H1 (cell line): ENCODE measurements at regions not wholly inside any gene's neighbourhood (a gene's known extent, or its start where the extent isn't known, plus 50 kb on each side); places are given as distances from the start of the nearest gene placed in this dataset.

Source experiments
- CTCF ChIA-PET: fragments of 300-600 bp; sonication (Branson Sonifier 250); formaldehyde crosslinking; loops from one replicate; lab custom pipeline; 2021; ENCODE audit not compliant: partially characterized antibody; lab: Charles Lee
- POLR2A ChIA-PET: fragments of 300-600 bp; sonication (Branson Sonifier 250); formaldehyde crosslinking; loops from one replicate; lab custom pipeline; 2021; ENCODE audit warnings: inconsistent platforms; ENCODE audit not compliant: partially characterized antibody; lab: Charles Lee
- DNase-seq, 2 experiments: peaks; one replicate each; pipeline versions ENCODE4 v3.0.0 to v3.0.0-alpha.2; 2010 to 2022; ENCODE audit warnings: low spot score in 2 of 2, low read depth in 1 of 2, mixed read lengths in 1 of 2
- FAIRE-seq: peaks from 2 replicates; lab custom pipeline; 2011; peaks lifted over from hg19 to GRCh38; lab: Jason Lieb, UNC
- H2AFZ ChIP-seq: 2 replicates; pipeline ENCODE4 v1.8.1; 2012; ENCODE audit warnings: low read length, inconsistent platforms
- H2AK5ac ChIP-seq: 2 replicates; pipeline ENCODE4 v1.6.1; 2013; ENCODE audit warnings: low read depth, low read length
- H2BK120ac ChIP-seq: replicated peaks from 2 replicates; pipeline ENCODE3; 2013; ENCODE audit warnings: low read depth, low read length, inconsistent platforms
- H2BK12ac ChIP-seq: 2 replicates; pipeline ENCODE4 v1.6.1; 2013; ENCODE audit warnings: low read depth, low read length
- H2BK15ac ChIP-seq: 2 replicates; pipeline ENCODE4 v1.6.1; 2013; ENCODE audit warnings: low read length
- H2BK20ac ChIP-seq: 2 replicates; pipeline ENCODE4 v1.6.1; 2013; ENCODE audit warnings: low read length
- H2BK5ac ChIP-seq: 2 replicates; pipeline ENCODE4 v1.6.1; 2013; ENCODE audit warnings: low read depth, low read length
- H3K14ac ChIP-seq: 2 replicates; pipeline ENCODE4 v1.6.1; 2013; ENCODE audit warnings: inconsistent platforms; ENCODE audit not compliant: insufficient read length
- H3K18ac ChIP-seq: 2 replicates; pipeline ENCODE4 v1.6.1; 2013; ENCODE audit warnings: low read length; ENCODE audit errors: extremely low read depth
- H3K23ac ChIP-seq: 2 replicates; pipeline ENCODE4 v1.6.1; 2013; ENCODE audit warnings: inconsistent platforms; ENCODE audit not compliant: insufficient read length
- H3K23me2 ChIP-seq: 2 replicates; pipeline ENCODE4 v1.6.1; 2013; ENCODE audit warnings: low read depth, low read length
- H3K27ac ChIP-seq: 2 replicates; pipeline ENCODE4 v1.6.1; 2011; ENCODE audit warnings: low read depth, low read length, inconsistent platforms
- H3K27me3 ChIP-seq, 4 experiments: replicated peaks in 1 of 4; 1 replicate in 1 of 4; 2 replicates in 3 of 4; pipeline versions ENCODE4 v1.6.1 to v1.8.1; 2011 to 2013; ENCODE audit warnings: low read length in 3 of 4, mild to moderate bottlenecking in 3 of 4, inconsistent platforms in 2 of 4, mixed read lengths in 2 of 4, moderate library complexity in 1 of 4; ENCODE audit not compliant: control insufficient read depth in 3 of 4, insufficient read depth in 3 of 4; ENCODE audit errors: extremely low read depth in 1 of 4
- H3K36me3 ChIP-seq, 4 experiments: 2 replicates each; pipeline versions ENCODE4 v1.6.1 to v1.8.1; 2011 to 2013; ENCODE audit warnings: mild to moderate bottlenecking in 4 of 4, low read length in 3 of 4, moderate library complexity in 2 of 4, control low read depth in 1 of 4, inconsistent platforms in 1 of 4; ENCODE audit not compliant: insufficient read depth in 4 of 4, control insufficient read depth in 2 of 4
- H3K4ac ChIP-seq: replicated peaks from 2 replicates; pipeline ENCODE3; 2013; ENCODE audit warnings: low read length, low read depth, mixed read lengths, inconsistent platforms; ENCODE audit not compliant: insufficient read length
- H3K4me1 ChIP-seq, 4 experiments: replicated peaks in 1 of 4; 1 replicate in 1 of 4; 2 replicates in 3 of 4; pipeline versions ENCODE4 v1.6.1 to v1.8.1; 2011 to 2013; ENCODE audit warnings: low read length in 3 of 4, inconsistent platforms in 2 of 4, mixed read lengths in 1 of 4; ENCODE audit not compliant: insufficient read depth in 4 of 4, control insufficient read depth in 3 of 4
- H3K4me2 ChIP-seq, 2 experiments: 2 replicates each; pipeline versions ENCODE4 v1.6.1 to v1.8.1; 2011 to 2013; ENCODE audit warnings: low read depth in 2 of 2, low read length in 2 of 2, control low read depth in 1 of 2, inconsistent platforms in 1 of 2, mild to moderate bottlenecking in 1 of 2; ENCODE audit not compliant: insufficient read depth in 1 of 2
- H3K4me3 ChIP-seq, 4 experiments: fragments of 200-600, 300-600 bp in 1 of 4; sonication (generic), shearing (Covaris generic), sonication (Bioruptor Twin) in 1 of 4; 2 replicates each; pipeline versions ENCODE4 v1.5.1 to v1.8.1; 2011 to 2016; ENCODE audit warnings: low read length in 4 of 4, low read depth in 3 of 4, control low read depth in 2 of 4, inconsistent platforms in 2 of 4, mild to moderate bottlenecking in 2 of 4, mixed read lengths in 1 of 4, moderate library complexity in 1 of 4; ENCODE audit not compliant: insufficient read depth in 2 of 4; ENCODE audit errors: extremely low read depth in 1 of 4
- H3K56ac ChIP-seq: replicated peaks from 2 replicates; pipeline ENCODE3; 2013; ENCODE audit warnings: low read depth, mild to moderate bottlenecking, mixed read lengths, low read length, inconsistent platforms; ENCODE audit not compliant: insufficient read length
- H3K79me1 ChIP-seq: 2 replicates; pipeline ENCODE4 v1.6.1; 2013; ENCODE audit warnings: low read depth, low read length, control low read depth
- H3K79me2 ChIP-seq, 2 experiments: 2 replicates each; pipeline versions ENCODE4 v1.6.1 to v1.8.1; 2012 to 2013; ENCODE audit warnings: low read length in 2 of 2, mild to moderate bottlenecking in 2 of 2, inconsistent platforms in 1 of 2; ENCODE audit not compliant: insufficient read depth in 2 of 2, control insufficient read depth in 1 of 2
- H3K9ac ChIP-seq, 4 experiments: replicated peaks in 1 of 4; 1 replicate in 1 of 4; 2 replicates in 3 of 4; pipeline versions ENCODE4 v1.6.1 to v1.8.1; 2011 to 2013; ENCODE audit warnings: low read depth in 3 of 4, low read length in 3 of 4, control low read depth in 2 of 4, mild to moderate bottlenecking in 2 of 4, moderate library complexity in 2 of 4, inconsistent platforms in 1 of 4; ENCODE audit errors: extremely low read depth in 1 of 4
- H3K9me3 ChIP-seq, 2 experiments: 2 replicates each; pipeline versions ENCODE4 v1.6.1 to v1.8.1; 2012 to 2013; ENCODE audit warnings: mild to moderate bottlenecking in 2 of 2, moderate library complexity in 2 of 2, control low read depth in 1 of 2, inconsistent platforms in 1 of 2, low read depth in 1 of 2, low read length in 1 of 2, mixed read lengths in 1 of 2; ENCODE audit not compliant: insufficient read depth in 2 of 2
- H4K20me1 ChIP-seq, 2 experiments: replicated peaks in 1 of 2; 2 replicates each; pipeline versions ENCODE3 to v1.8.1; 2011 to 2013; ENCODE audit warnings: inconsistent platforms in 2 of 2, low read length in 2 of 2, mild to moderate bottlenecking in 1 of 2; ENCODE audit not compliant: insufficient read depth in 2 of 2, control insufficient read depth in 1 of 2
- H4K5ac ChIP-seq: 2 replicates; pipeline ENCODE4 v1.6.1; 2013; ENCODE audit warnings: low read length, low read depth, mixed read lengths, inconsistent platforms; ENCODE audit not compliant: insufficient read length
- H4K8ac ChIP-seq: 2 replicates; pipeline ENCODE4 v1.8.0; 2013; ENCODE audit warnings: mild to moderate bottlenecking, moderate library complexity, low read length, inconsistent platforms; ENCODE audit not compliant: insufficient read depth; ENCODE audit errors: extremely low read depth
- H4K91ac ChIP-seq: replicated peaks from 2 replicates; pipeline ENCODE3; 2013; ENCODE audit warnings: low read length, mixed read lengths, inconsistent platforms; ENCODE audit not compliant: insufficient read length
- BRCA1 ChIP-seq: IDR thresholded peaks from 2 replicates; pipeline ENCODE4 v1.6.1; 2012; ENCODE audit warnings: low read depth, low read length, improper control_type of control experiment
- CEBPB ChIP-seq: IDR thresholded peaks from 2 replicates; pipeline ENCODE4 v1.6.1; 2012; ENCODE audit warnings: low read depth, low read length
- CREB1 ChIP-seq: IDR thresholded peaks from 2 replicates; pipeline ENCODE4 v1.6.1; 2012; ENCODE audit warnings: inconsistent platforms
- EGR1 ChIP-seq: IDR thresholded peaks from 2 replicates; pipeline ENCODE4 v1.6.1; 2011; ENCODE audit warnings: low read depth, low read length, borderline replicate concordance
- SIN3A ChIP-seq, 2 experiments: IDR thresholded peaks in 1 of 2; conservative IDR thresholded peaks in 1 of 2; 2 replicates each; pipeline ENCODE4 v1.6.1; 2011 to 2012; ENCODE audit warnings: low read length in 2 of 2, improper control_type of control experiment in 1 of 2, low read depth in 1 of 2, mild to moderate bottlenecking in 1 of 2

GRCh38 chr21:19290328-19290727, 886.7 kb upstream of the TMPRSS15 start:
- no peak for FAIRE-seq
- Histone ChIP-seq H2BK15ac (no peak overlapping the region), H3K9me3 (no peaks in the 10 kb centered on the region), H2BK5ac (no peak overlapping the region), H3K23me2 (peaks cover 2% of the 10 kb centered on the region; the same call in 1 of the 2 replicates), H2AK5ac (no peak overlapping the region), H4K20me1 (no peaks in the 10 kb centered on the region), H3K79me2 (no peaks in the 10 kb centered on the region), H3K4me2 (no peak overlapping the region), H2BK12ac (no peak overlapping the region), H3K36me3 (no peaks in the 10 kb centered on the region), H3K4me3 (no peak overlapping the region), H4K5ac (no peak overlapping the region), H3K18ac (no peak overlapping the region), H2BK120ac (no peak overlapping the region), H2BK20ac (no peak overlapping the region), H4K91ac (no peak overlapping the region), H2AFZ (no peak overlapping the region), H4K8ac (no peak overlapping the region), H3K23ac (no peak overlapping the region), H3K9ac (no peak overlapping the region), H3K27ac (no peak overlapping the region), H3K14ac (no peak overlapping the region), H3K27me3 (no peaks in the 10 kb centered on the region), H3K4ac (no peak overlapping the region), H3K4me1 (no peaks in the 10 kb centered on the region), H3K79me1 (no peaks in the 10 kb centered on the region), H3K56ac (no peak overlapping the region)
- DNase-seq: no peak
- POLR2A ChIA-PET: no interaction called here
- CTCF ChIA-PET: no interaction called here
- TF ChIP-seq CREB1 (no peak), CEBPB (no peak), EGR1 (no peak), SIN3A (conservative IDR thresholded peaks at IDR 0.05 in 1 of 2, IDR thresholded peaks at IDR 0.05 in 1 of 2; ENCODE audit: low read depth in 1 of 2, low read length in 2 of 2) (no peak), BRCA1 (no peak)
